ENCODE measurements at regions not wholly inside any gene's neighbourhood (a gene's known extent, or its start where the extent isn't known, plus 50 kb on each side); places are given as distances from the start of the nearest gene placed in this dataset.

DNA sequence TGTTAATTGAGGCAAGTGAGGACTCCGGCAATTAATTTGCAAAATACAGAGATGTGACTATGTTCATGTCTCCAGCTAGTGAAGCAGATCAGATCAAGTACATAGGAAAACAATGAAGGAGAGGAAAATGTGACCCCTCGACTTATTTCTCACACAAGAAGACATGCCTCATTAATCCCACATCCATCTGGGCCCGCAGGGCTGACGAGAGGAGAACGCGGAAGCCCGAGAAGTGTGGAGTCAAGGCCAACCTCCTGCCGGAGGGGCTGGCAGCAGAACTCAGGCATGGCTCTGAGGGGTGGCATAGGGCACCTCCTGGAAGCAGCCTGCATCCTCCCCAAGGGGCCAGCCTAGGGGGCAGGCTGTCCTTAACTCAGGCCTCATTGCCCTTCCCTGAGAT lies 54.4 kb downstream of the ZNF503 start:
- no peaks in the 10 kb centered on the region for H3K4me1 Mint-ChIP-seq (ENCODE audit: low read depth)
- H3K9me3 Mint-ChIP-seq, result no peaks in the 10 kb centered on the region
- H3K36me3 Mint-ChIP-seq (ENCODE audit: low read depth), result no peaks in the 10 kb centered on the region
- H3K27me3 Mint-ChIP-seq, result peaks cover 4% of the 10 kb centered on the region
- DNase-seq, result no peak
- no peak overlapping the region for H3K4me3 Mint-ChIP-seq
- H3K27ac Mint-ChIP-seq, result no peak overlapping the region

DNA sequence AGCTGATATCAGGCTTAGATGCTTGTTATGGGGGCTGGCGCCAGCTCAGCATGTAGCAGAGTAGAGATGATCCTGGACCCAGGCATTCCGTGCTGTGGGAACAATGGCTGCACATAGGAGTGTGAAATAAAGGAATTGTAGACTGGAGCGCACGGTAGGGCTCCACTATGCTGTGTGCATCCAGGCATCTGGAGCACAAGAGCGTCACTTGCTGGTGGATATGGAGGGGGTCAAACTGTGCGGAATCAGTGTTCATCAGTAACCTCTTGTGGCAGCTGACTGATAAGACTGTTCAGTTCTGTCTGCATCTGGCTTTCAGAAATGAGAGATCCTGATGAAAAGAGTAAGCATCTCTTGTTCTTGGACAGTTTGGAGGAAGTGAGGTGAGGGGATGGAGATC lies 55.8 kb downstream of the ZNF503 start:
- no peaks in the 10 kb centered on the region for H3K9me3 Mint-ChIP-seq
- no peak overlapping the region for H3K27ac Mint-ChIP-seq
- peaks cover 4% of the 10 kb centered on the region for H3K27me3 Mint-ChIP-seq
- DNase-seq, result no peak
- H3K4me1 Mint-ChIP-seq (ENCODE audit: low read depth), result no peaks in the 10 kb centered on the region
- H3K4me3 Mint-ChIP-seq, result no peak overlapping the region
- no peaks in the 10 kb centered on the region for H3K36me3 Mint-ChIP-seq (ENCODE audit: low read depth)

DNA sequence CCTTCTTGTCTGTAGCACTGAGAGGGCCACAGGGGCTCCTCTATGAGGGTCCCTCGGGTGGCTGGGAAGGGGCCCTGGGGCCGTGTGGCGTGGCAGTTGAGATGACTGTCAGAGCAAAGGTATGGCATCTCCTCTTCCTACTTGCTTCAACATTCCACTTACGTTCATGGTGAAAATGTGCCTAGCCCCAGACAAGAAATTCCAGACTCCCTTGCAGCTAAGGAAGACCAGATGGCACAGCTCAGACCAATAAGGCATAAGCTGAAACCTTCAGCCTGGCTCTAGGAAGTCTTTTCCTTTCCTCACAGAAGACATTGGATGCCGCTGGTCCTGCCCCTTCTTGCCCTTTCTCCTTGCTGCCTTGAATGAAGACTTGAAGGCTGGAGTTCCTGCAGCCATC lies 57.4 kb downstream of the ZNF503 start:
- Mint-ChIP-seq H3K9me3 (no peaks in the 10 kb centered on the region), H3K27ac (no peak overlapping the region), H3K36me3 (ENCODE audit: low read depth) (no peaks in the 10 kb centered on the region), H3K4me3 (no peak overlapping the region), H3K27me3 (peaks cover 4% of the 10 kb centered on the region), H3K4me1 (ENCODE audit: low read depth) (no peaks in the 10 kb centered on the region)
- no peak for DNase-seq

DNA sequence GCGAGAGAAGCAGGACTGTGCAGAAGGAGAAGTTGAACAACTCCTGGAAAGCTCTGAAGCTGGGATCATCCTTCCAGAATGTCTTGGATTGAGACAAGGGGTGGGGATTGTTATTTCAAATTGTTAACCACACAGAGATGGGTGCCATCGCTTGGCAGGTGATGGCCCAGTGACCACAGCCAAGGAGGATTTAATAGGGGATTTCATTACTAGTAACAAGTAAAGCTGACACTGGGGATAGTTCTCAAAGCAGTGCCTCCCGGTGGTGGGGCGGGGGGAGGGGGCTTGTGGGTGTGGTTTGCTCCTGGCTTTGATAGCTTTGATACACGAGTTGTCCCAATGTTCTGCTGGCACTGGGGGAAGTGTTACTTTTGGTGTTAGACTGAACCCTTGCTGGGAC lies 59.2 kb downstream of the ZNF503 start:
- H3K4me3 Mint-ChIP-seq, result no peak overlapping the region
- peaks cover 4% of the 10 kb centered on the region for H3K27me3 Mint-ChIP-seq
- H3K27ac Mint-ChIP-seq, result no peak overlapping the region
- no peaks in the 10 kb centered on the region for H3K4me1 Mint-ChIP-seq (ENCODE audit: low read depth)
- DNase-seq, result no peak
- H3K36me3 Mint-ChIP-seq (ENCODE audit: low read depth), result no peaks in the 10 kb centered on the region
- no peaks in the 10 kb centered on the region for H3K9me3 Mint-ChIP-seq

DNA sequence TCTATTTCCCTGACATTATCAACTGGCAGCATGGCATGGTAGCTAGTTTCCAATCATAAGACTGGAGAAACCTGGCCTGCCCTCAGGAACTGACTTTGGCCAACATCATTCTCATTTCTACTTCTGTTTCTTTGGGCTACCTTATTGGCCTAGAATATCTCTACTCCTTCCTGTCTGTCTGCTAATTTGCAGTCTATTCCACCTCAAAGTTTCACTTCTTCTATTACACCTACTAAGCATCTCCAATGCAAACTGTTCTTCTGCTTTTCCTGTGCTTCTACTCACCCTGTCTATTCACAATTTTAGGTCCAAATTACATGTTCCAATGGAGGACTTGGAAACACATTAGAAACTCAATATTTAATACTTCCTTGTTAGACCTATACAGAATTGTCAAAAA lies 65.6 kb downstream of the ZNF503 start:
- Mint-ChIP-seq H3K4me1 (ENCODE audit: low read depth) (no peaks in the 10 kb centered on the region), H3K27me3 (peaks cover 1% of the 10 kb centered on the region), H3K27ac (no peak overlapping the region), H3K9me3 (no peaks in the 10 kb centered on the region), H3K4me3 (no peak overlapping the region), H3K36me3 (ENCODE audit: low read depth) (no peaks in the 10 kb centered on the region)
- DNase-seq, result no peak

DNA sequence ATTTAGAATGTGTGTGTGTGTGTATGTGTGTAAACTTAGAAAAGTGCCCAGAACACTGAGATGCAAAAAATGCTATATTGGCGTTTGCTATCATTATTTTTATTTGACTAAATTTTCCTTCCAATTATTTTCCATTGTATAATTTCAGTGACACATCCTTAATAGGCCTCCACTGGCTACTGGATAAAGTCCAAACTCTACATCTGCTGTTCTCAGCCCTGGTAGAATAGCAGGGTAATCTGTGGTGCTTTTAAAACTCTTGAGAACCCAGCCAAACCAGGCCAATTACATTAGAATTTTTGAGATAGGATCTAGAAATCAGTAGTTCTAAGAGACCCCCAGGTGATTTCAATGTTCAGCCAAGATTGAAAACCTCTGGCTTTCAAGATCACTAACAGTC lies 66.4 kb downstream of the ZNF503 start:
- Mint-ChIP-seq H3K9me3 (no peaks in the 10 kb centered on the region), H3K27ac (no peak overlapping the region), H3K36me3 (ENCODE audit: low read depth) (no peaks in the 10 kb centered on the region), H3K4me3 (no peak overlapping the region), H3K27me3 (peaks cover 6% of the 10 kb centered on the region), H3K4me1 (ENCODE audit: low read depth) (no peaks in the 10 kb centered on the region)
- DNase-seq, result no peak

DNA sequence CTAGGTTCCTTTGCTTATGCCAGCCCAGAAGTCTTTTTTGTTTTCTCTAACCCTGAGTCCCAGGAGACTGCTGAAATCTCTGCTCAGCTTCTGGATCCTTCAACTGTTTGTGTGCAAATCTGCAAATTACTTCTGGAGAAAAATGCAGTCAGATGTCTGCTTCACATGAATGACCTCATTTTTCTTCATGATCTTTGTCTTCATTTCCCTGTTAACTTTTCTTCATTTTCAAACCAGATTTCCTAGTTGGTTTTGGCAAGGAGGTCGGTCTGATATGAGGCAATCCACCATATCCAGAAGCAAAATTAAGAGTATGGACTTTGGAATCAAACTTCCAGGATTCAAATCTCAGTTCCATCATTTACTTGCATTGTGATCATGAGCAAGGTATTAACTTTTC lies 66.8 kb downstream of the ZNF503 start:
- H3K27ac Mint-ChIP-seq, result no peak overlapping the region
- no peaks in the 10 kb centered on the region for H3K4me1 Mint-ChIP-seq (ENCODE audit: low read depth)
- H3K9me3 Mint-ChIP-seq, result no peaks in the 10 kb centered on the region
- H3K36me3 Mint-ChIP-seq (ENCODE audit: low read depth), result no peaks in the 10 kb centered on the region
- no peak for DNase-seq
- H3K4me3 Mint-ChIP-seq, result no peak overlapping the region
- H3K27me3 Mint-ChIP-seq, result peaks cover 10% of the 10 kb centered on the region

DNA sequence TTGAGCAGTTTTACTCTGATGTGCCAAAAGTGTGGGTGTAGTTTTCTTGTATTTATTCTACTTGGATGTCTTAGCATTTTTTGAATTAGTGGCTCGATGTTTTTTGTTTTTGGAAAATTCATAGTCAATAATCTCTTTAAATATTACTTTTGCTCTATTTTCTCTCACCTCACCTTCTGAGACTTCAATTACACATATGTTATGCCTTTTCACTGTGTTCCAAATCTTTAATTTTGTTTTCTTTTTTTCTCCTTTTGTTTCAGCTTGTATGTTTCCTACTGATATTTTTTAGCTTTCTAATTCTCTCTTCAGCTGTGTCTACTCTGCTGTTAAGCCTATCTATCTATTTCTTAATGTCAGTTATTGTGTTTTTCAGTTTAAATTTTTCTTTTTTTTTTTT lies 69.5 kb downstream of the ZNF503 start:
- Mint-ChIP-seq H3K27me3 (peaks cover 18% of the 10 kb centered on the region), H3K36me3 (ENCODE audit: low read depth) (no peaks in the 10 kb centered on the region), H3K9me3 (no peaks in the 10 kb centered on the region), H3K4me1 (ENCODE audit: low read depth) (no peaks in the 10 kb centered on the region), H3K27ac (no peak overlapping the region), H3K4me3 (no peak overlapping the region)
- DNase-seq, result no peak

DNA sequence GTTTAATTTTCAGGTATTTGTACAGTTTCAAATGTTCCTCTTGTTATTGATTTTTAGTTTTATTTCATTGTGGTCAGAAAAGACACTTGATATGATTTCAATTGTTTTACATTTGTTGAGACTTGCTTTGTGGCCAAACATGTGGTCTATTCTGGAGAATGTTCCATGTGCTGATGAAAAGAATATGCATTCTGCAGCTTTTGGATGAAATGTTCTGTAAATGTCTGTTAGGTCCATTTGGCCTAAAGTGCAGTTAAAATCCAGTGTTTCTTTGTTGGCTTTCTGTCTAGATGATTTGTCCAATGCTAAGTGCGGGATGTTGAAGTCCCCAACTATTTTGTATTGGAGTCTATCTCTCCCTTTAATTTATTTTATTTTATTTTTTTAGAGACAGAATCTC lies 70.5 kb downstream of the ZNF503 start:
- no peak for DNase-seq
- Mint-ChIP-seq H3K27ac (no peak overlapping the region), H3K4me3 (no peak overlapping the region), H3K27me3 (peaks cover 19% of the 10 kb centered on the region), H3K4me1 (ENCODE audit: low read depth) (no peaks in the 10 kb centered on the region), H3K9me3 (no peaks in the 10 kb centered on the region), H3K36me3 (ENCODE audit: low read depth) (no peaks in the 10 kb centered on the region)

DNA sequence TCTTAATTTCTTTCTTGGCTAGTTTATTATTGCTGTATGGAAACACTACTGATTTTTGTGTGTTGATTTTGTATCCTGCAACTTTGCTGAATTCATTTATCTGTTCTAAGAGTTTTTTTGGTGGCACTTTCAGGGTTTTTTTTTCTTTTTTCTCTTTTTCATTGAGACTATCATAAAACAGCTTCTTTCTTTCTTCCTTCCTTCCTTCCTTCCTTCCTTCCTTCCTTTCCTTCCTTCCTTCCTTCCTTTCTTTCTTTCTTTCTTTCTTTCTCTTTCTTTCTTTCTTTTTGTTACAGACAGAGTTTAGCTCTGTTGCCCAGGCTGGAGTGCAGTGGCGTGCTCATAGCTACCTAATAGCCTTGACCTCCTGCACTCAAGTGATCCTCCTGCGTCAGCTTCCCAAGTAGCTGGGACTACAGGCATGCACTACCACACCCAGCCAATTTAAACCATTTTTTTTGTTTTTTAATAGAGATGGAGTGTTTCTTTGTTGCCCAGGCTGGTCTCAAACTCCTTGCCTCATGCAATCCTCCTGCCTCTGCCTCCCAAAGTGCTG lies 72.3 kb downstream of the ZNF503 start:
- H3K27me3 Mint-ChIP-seq, result peaks cover 20% of the 10 kb centered on the region
- no peak overlapping the region for H3K4me3 Mint-ChIP-seq
- H3K9me3 Mint-ChIP-seq, result no peaks in the 10 kb centered on the region
- H3K27ac Mint-ChIP-seq, result no peak overlapping the region
- H3K4me1 Mint-ChIP-seq (ENCODE audit: low read depth), result no peaks in the 10 kb centered on the region
- H3K36me3 Mint-ChIP-seq (ENCODE audit: low read depth), result no peaks in the 10 kb centered on the region
- DNase-seq, result no peak

DNA sequence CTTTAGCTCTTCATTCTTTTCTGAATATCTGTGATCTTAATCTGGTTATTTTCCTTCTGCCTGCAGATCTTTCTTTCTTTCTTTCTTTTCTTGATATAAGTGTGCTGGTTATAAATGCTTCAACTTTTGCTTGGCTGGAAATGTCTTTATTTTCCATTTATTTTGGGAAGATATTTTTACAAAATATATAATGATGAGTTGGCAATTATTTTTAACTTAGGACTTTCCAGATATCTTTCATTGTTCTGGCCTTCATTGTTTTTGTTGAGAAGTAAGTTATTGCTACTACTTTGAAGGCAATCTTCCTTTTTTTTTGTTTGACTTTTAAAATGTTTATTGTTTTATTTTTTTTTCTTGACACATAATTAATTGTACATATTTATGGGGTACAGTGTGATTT lies 75.3 kb downstream of the ZNF503 start:
- peaks cover 4% of the 10 kb centered on the region for H3K9me3 Mint-ChIP-seq
- no peak overlapping the region for H3K27ac Mint-ChIP-seq
- no peaks in the 10 kb centered on the region for H3K36me3 Mint-ChIP-seq (ENCODE audit: low read depth)
- H3K4me3 Mint-ChIP-seq, result no peak overlapping the region
- H3K4me1 Mint-ChIP-seq (ENCODE audit: low read depth), result no peaks in the 10 kb centered on the region
- peaks cover 20% of the 10 kb centered on the region for H3K27me3 Mint-ChIP-seq
- DNase-seq, result no peak

DNA sequence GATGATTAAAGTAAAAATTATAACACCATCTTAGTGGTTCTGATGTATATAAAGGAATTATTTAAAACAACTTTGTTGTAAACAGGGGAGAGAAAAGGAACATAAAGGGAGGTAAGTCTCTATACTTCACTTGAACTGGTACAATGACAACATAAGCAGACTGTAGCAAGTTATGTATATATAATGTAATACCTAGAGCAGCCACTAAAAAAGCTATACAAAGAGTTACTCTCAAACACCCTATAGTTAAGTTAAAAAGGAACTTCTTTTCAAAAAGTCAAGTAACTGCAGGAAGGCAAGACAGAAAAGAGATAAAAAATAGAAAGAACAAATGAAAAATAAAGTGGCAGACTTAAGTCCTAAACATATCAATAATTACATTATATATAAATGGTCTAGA lies 82.3 kb downstream of the ZNF503 start:
- Mint-ChIP-seq H3K27me3 (no peaks in the 10 kb centered on the region), H3K9me3 (peaks cover 13% of the 10 kb centered on the region), H3K27ac (no peak overlapping the region), H3K36me3 (ENCODE audit: low read depth) (no peaks in the 10 kb centered on the region), H3K4me3 (no peak overlapping the region), H3K4me1 (ENCODE audit: low read depth) (no peaks in the 10 kb centered on the region)
- DNase-seq, result no peak

DNA sequence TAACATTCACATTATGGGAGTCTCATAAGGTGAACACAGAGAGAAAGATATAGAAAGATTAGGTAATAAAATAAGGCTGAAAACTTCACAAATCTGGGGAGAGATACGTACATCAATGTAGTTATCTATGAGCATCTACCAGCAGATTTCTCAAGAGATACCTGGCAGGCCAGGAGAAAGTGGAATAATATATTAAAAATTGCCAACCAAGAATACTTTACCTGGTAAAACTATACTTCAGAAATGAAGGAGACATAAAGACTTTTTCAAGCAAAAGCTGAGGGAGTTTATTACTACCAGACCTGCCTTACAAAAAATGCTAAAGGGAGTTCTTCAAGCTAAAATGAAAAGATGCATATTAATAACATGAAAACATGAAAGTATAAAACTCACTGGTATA lies 78.8 kb upstream of the COMTD1 start:
- Mint-ChIP-seq H3K36me3 (ENCODE audit: low read depth) (no peaks in the 10 kb centered on the region), H3K4me3 (no peak overlapping the region), H3K27me3 (peaks cover 9% of the 10 kb centered on the region), H3K4me1 (ENCODE audit: low read depth) (no peaks in the 10 kb centered on the region), H3K9me3 (peaks cover 18% of the 10 kb centered on the region), H3K27ac (no peak overlapping the region)
- DNase-seq, result no peak

DNA sequence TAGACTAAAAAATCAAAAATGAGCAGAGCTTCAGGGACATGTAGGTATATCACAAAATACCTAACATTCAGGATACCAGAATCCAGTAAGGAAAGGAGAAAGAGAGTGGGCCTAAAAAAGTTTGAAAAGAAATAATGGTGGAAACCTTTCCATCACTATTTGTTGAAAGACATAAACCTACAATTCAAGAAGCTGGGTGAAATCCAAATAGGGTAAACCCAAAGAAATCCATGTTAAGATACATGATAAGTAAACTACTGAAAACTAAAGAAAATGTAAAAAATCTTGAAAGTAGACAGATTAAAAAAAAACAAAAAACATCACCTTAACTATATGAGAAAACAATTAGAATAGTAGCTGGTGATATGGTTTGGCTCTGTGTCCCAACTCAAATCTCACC lies 76.7 kb upstream of the COMTD1 start:
- Mint-ChIP-seq H3K4me3 (no peak overlapping the region), H3K27ac (no peak overlapping the region), H3K9me3 (peaks cover 18% of the 10 kb centered on the region), H3K4me1 (ENCODE audit: low read depth) (no peaks in the 10 kb centered on the region), H3K27me3 (peaks cover 9% of the 10 kb centered on the region), H3K36me3 (ENCODE audit: low read depth) (no peaks in the 10 kb centered on the region)
- DNase-seq, result no peak

DNA sequence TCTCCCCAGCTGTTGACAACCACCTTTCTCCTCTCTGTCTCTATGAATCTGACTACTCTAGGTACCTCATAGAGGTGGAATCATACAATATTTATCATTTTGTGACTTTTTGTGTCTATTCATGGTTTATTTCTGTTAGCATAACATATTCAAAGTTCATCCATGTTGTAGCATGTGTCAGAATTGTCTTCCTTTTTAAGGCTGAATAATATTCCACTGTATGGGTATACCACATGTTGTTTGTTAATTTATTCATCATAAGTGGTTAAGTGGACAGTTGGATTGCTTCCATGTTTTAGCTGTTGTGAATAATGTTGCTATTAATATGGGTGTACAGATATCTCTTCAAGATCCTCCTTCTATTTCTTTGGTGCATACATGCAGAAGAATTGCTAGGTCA lies 69.9 kb upstream of the COMTD1 start:
- Mint-ChIP-seq H3K36me3 (ENCODE audit: low read depth) (no peaks in the 10 kb centered on the region), H3K9me3 (peaks cover 7% of the 10 kb centered on the region), H3K27me3 (peaks cover 5% of the 10 kb centered on the region), H3K27ac (no peak overlapping the region), H3K4me1 (ENCODE audit: low read depth) (peaks cover 4% of the 10 kb centered on the region), H3K4me3 (no peak overlapping the region)
- DNase-seq, result no peak

DNA sequence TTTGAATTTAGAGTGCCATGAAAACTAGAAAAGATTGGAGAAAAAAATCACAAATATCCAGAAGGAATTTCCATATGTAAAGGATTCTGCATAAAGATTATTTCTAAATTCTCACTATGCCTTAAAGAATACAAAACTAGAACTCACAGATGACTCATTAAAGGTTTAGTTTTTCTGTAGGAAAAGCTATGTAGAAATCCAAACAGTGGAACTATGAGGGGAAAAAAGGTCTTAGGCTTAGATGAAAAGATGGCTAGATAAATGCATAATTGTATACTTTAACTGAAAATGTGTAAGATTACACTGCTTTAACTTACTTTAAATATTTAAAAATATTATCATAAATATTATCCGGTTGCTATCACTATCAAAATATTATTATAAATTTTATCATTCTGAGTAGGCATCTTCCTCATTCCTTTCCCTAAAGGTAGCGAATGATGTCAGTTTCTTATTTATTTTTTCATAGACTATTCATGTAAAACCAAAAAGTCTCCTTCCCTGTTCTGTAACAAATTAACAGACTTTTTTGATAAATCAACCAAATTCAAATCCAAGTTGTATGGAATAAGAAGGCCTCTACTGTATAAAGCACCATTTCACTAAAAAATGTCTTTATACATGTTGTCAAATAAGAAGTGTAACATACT lies 69.1 kb upstream of the COMTD1 start:
- no peak for DNase-seq
- H3K27ac Mint-ChIP-seq, result no peak overlapping the region
- H3K9me3 Mint-ChIP-seq, result peaks cover 8% of the 10 kb centered on the region
- peaks cover under 1% of the 10 kb centered on the region for H3K27me3 Mint-ChIP-seq
- H3K4me1 Mint-ChIP-seq (ENCODE audit: low read depth), result peaks cover 4% of the 10 kb centered on the region
- no peak overlapping the region for H3K4me3 Mint-ChIP-seq
- H3K36me3 Mint-ChIP-seq (ENCODE audit: low read depth), result no peaks in the 10 kb centered on the region
